ENCODE measurements at regions not wholly inside any gene's neighbourhood (a gene's known extent, or its start where the extent isn't known, plus 50 kb on each side); places are given as distances from the start of the nearest gene placed in this dataset.

DNA sequence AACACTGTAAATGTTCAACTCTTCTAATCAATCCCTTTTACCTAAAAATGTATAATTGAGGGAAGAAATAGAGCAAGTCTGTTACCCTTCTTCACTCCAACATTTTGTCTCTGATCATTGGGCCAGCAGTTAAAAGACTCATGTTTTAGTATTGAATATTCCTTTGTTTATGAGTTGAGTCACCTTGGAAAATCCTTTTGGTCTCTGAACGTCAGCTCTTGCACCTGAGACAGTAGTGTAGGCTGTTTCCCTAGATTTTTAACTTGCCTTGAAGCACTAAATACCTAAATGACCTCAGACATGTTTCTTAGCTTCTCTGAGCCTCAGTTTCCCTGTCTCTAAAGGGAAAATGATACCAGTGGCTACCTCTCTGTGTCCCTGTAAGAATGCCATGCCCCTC is 184.2 kb downstream of the RFC3 start:
- Histone ChIP-seq H3K79me2 (ENCODE audit: insufficient read depth, low read length) (no peaks in the 10 kb centered on the region), H3K4me1 (ENCODE audit: control insufficient read depth in 1 of 2, insufficient read depth in 2 of 2, low read length in 2 of 2) (peaks cover 5 to 17% of the 10 kb centered on the region in 2 experiments; a peak in 3 of 4 replicates), H2AFZ (ENCODE audit: low read depth, low read length, poor library complexity, severe bottlenecking) (no peak overlapping the region), H4K20me1 (ENCODE audit: insufficient read depth) (no peaks in the 10 kb centered on the region), H3K9me2 (ENCODE audit: insufficient read depth) (no peaks in the 10 kb centered on the region), H3K27ac (ENCODE audit: low read depth, low read length) (no peak overlapping the region), H3K27me3 (ENCODE audit: insufficient read depth, low read length) (no peaks in the 10 kb centered on the region), H3K9ac (ENCODE audit: low read length) (no peak overlapping the region), H3K4me3 (replicated peaks in 1 of 2; ENCODE audit: low read depth in 1 of 2, low read length in 2 of 2) (no peak overlapping the region), H3K9me3 (ENCODE audit: control insufficient read depth in 1 of 2, insufficient read depth in 1 of 2, low read depth in 1 of 2, low read length in 2 of 2) (no peaks in the 10 kb centered on the region), H3K4me2 (ENCODE audit: low read length) (no peak overlapping the region), H3K36me3 (ENCODE audit: control insufficient read depth in 1 of 2, insufficient read depth in 2 of 2, low read length in 2 of 2) (no peaks in the 10 kb centered on the region)
- ChIA-PET POLR2A (no interaction called here), RAD21 (ENCODE audit: low non-redundant PET in 1 of 2, low total read pairs in 2 of 2, uncharacterized antibody in 2 of 2, unreplicated experiment in 2 of 2) (no interaction called here), CTCF (no interaction called here)
- intact Hi-C loops (cut with micrococcal nuclease), result no loop called here
- ATAC-seq (no peak), DNase-seq (ENCODE audit: low read depth, low spot score) (no peak)
- TF ChIP-seq, protein P1, sequence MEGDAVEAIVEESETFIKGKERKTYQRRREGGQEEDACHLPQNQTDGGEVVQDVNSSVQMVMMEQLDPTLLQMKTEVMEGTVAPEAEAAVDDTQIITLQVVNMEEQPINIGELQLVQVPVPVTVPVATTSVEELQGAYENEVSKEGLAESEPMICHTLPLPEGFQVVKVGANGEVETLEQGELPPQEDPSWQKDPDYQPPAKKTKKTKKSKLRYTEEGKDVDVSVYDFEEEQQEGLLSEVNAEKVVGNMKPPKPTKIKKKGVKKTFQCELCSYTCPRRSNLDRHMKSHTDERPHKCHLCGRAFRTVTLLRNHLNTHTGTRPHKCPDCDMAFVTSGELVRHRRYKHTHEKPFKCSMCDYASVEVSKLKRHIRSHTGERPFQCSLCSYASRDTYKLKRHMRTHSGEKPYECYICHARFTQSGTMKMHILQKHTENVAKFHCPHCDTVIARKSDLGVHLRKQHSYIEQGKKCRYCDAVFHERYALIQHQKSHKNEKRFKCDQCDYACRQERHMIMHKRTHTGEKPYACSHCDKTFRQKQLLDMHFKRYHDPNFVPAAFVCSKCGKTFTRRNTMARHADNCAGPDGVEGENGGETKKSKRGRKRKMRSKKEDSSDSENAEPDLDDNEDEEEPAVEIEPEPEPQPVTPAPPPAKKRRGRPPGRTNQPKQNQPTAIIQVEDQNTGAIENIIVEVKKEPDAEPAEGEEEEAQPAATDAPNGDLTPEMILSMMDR (IDR thresholded peaks at IDR 0.05 in 2 of 3, conservative IDR thresholded peaks at IDR 0.05 in 1 of 3; ENCODE audit: borderline replicate concordance in 1 of 3, insufficient read depth in 1 of 3, low read depth in 2 of 3, low read length in 2 of 3), result no peak
- TF ChIP-seq ELF1 (IDR thresholded peaks at IDR 0.05; ENCODE audit: borderline replicate concordance, low read depth), result no peak
- TF ChIP-seq EZH2phosphoT487 (IDR thresholded peaks at IDR 0.05; ENCODE audit: borderline replicate concordance), result no peak
- no peak for TF ChIP-seq EZH2 (IDR thresholded peaks at IDR 0.05)
- TF ChIP-seq POLR2A (IDR thresholded peaks at IDR 0.05; ENCODE audit: borderline replicate concordance, extremely low read depth, insufficient read depth, insufficient read length), result no peak
- TF ChIP-seq, protein P2, sequence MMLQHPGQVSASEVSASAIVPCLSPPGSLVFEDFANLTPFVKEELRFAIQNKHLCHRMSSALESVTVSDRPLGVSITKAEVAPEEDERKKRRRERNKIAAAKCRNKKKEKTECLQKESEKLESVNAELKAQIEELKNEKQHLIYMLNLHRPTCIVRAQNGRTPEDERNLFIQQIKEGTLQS (IDR thresholded peaks at IDR 0.05), result no peak
- TF ChIP-seq JUND (IDR thresholded peaks at IDR 0.05), result no peak
- no peak for TF ChIP-seq ZFX (IDR thresholded peaks at IDR 0.05)
- TF ChIP-seq FOSL1 (IDR thresholded peaks at IDR 0.05; ENCODE audit: low read depth), result no peak
- no peak for TF ChIP-seq CBX3 (IDR thresholded peaks at IDR 0.05; ENCODE audit: low read depth)
- TF ChIP-seq, protein P3, sequence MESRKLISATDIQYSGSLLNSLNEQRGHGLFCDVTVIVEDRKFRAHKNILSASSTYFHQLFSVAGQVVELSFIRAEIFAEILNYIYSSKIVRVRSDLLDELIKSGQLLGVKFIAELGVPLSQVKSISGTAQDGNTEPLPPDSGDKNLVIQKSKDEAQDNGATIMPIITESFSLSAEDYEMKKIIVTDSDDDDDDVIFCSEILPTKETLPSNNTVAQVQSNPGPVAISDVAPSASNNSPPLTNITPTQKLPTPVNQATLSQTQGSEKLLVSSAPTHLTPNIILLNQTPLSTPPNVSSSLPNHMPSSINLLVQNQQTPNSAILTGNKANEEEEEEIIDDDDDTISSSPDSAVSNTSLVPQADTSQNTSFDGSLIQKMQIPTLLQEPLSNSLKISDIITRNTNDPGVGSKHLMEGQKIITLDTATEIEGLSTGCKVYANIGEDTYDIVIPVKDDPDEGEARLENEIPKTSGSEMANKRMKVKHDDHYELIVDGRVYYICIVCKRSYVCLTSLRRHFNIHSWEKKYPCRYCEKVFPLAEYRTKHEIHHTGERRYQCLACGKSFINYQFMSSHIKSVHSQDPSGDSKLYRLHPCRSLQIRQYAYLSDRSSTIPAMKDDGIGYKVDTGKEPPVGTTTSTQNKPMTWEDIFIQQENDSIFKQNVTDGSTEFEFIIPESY (IDR thresholded peaks at IDR 0.05; ENCODE audit: extremely low read depth, insufficient replicate concordance, low read length), result no peak
- no peak for TF ChIP-seq CEBPB (IDR thresholded peaks at IDR 0.05; ENCODE audit: low read depth)
- TF ChIP-seq YY1 (IDR thresholded peaks at IDR 0.05; ENCODE audit: extremely low read depth, insufficient replicate concordance, low read depth, low read length), result no peak
- no peak for TF ChIP-seq ZNF274 (IDR thresholded peaks at IDR 0.05; ENCODE audit: low read depth, low read length)
- no peak for TF ChIP-seq POLR2AphosphoS5 (IDR thresholded peaks at IDR 0.05; ENCODE audit: low read depth, low read length)
- TF ChIP-seq, protein P4, sequence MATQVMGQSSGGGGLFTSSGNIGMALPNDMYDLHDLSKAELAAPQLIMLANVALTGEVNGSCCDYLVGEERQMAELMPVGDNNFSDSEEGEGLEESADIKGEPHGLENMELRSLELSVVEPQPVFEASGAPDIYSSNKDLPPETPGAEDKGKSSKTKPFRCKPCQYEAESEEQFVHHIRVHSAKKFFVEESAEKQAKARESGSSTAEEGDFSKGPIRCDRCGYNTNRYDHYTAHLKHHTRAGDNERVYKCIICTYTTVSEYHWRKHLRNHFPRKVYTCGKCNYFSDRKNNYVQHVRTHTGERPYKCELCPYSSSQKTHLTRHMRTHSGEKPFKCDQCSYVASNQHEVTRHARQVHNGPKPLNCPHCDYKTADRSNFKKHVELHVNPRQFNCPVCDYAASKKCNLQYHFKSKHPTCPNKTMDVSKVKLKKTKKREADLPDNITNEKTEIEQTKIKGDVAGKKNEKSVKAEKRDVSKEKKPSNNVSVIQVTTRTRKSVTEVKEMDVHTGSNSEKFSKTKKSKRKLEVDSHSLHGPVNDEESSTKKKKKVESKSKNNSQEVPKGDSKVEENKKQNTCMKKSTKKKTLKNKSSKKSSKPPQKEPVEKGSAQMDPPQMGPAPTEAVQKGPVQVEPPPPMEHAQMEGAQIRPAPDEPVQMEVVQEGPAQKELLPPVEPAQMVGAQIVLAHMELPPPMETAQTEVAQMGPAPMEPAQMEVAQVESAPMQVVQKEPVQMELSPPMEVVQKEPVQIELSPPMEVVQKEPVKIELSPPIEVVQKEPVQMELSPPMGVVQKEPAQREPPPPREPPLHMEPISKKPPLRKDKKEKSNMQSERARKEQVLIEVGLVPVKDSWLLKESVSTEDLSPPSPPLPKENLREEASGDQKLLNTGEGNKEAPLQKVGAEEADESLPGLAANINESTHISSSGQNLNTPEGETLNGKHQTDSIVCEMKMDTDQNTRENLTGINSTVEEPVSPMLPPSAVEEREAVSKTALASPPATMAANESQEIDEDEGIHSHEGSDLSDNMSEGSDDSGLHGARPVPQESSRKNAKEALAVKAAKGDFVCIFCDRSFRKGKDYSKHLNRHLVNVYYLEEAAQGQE (IDR thresholded peaks at IDR 0.05; ENCODE audit: low read depth), result no peak
- no peak for TF ChIP-seq SP1 (IDR thresholded peaks at IDR 0.05; ENCODE audit: low read depth)
- TF ChIP-seq EGR1 (IDR thresholded peaks at IDR 0.05; ENCODE audit: low read depth), result no peak
- BruUV-seq (replicated peaks), result no TSS peak
